ENCODE measurements at regions not wholly inside any gene's neighbourhood (a gene's known extent, or its start where the extent isn't known, plus 50 kb on each side); places are given as distances from the start of the nearest gene placed in this dataset.

DNA sequence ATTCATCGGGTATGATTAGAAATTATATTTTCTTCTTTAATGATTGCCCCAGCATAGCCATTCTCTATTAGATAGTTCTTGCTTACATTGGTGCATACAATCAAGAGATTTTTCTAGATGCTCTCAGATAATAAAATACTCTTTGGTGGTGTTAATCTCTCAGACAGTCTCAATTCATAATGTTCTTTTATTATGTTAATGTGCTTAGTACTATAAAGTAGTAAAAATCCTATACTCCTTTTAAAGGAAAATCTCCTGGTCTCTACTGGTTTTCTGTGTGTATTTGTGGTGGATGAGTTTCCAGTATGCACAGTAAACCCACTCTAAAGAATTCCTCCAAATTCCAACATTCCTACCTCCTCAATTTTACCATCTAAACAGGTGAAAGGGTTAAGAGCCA lies 203.5 kb downstream of the FAT4 start:
- TF ChIP-seq TAF1 (IDR thresholded peaks at IDR 0.05; ENCODE audit: borderline replicate concordance, low read depth, low read length) = no peak
- TF ChIP-seq, protein P1, sequence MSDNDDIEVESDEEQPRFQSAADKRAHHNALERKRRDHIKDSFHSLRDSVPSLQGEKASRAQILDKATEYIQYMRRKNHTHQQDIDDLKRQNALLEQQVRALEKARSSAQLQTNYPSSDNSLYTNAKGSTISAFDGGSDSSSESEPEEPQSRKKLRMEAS (IDR thresholded peaks at IDR 0.05; ENCODE audit: low read depth, low read length) = no peak
- TF ChIP-seq GABPA (IDR thresholded peaks at IDR 0.05; ENCODE audit: low read depth) = no peak
- no peak for TF ChIP-seq SP1 (IDR thresholded peaks at IDR 0.05; ENCODE audit: low read depth, low read length)
- TF ChIP-seq ZNF24 (IDR thresholded peaks at IDR 0.05) = no peak
- no peak for TF ChIP-seq POLR2A (IDR thresholded peaks at IDR 0.05; ENCODE audit: low read depth, low read length)
- TF ChIP-seq, protein P2, sequence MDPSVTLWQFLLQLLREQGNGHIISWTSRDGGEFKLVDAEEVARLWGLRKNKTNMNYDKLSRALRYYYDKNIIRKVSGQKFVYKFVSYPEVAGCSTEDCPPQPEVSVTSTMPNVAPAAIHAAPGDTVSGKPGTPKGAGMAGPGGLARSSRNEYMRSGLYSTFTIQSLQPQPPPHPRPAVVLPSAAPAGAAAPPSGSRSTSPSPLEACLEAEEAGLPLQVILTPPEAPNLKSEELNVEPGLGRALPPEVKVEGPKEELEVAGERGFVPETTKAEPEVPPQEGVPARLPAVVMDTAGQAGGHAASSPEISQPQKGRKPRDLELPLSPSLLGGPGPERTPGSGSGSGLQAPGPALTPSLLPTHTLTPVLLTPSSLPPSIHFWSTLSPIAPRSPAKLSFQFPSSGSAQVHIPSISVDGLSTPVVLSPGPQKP (IDR thresholded peaks at IDR 0.05; ENCODE audit: low read depth, low read length) = no peak
- TF ChIP-seq, protein P3, sequence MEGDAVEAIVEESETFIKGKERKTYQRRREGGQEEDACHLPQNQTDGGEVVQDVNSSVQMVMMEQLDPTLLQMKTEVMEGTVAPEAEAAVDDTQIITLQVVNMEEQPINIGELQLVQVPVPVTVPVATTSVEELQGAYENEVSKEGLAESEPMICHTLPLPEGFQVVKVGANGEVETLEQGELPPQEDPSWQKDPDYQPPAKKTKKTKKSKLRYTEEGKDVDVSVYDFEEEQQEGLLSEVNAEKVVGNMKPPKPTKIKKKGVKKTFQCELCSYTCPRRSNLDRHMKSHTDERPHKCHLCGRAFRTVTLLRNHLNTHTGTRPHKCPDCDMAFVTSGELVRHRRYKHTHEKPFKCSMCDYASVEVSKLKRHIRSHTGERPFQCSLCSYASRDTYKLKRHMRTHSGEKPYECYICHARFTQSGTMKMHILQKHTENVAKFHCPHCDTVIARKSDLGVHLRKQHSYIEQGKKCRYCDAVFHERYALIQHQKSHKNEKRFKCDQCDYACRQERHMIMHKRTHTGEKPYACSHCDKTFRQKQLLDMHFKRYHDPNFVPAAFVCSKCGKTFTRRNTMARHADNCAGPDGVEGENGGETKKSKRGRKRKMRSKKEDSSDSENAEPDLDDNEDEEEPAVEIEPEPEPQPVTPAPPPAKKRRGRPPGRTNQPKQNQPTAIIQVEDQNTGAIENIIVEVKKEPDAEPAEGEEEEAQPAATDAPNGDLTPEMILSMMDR (IDR thresholded peaks at IDR 0.05 in 2 of 3, conservative IDR thresholded peaks at IDR 0.05 in 1 of 3; ENCODE audit: control insufficient read depth in 2 of 3, extremely low read depth in 1 of 3, insufficient read depth in 1 of 3, low read depth in 3 of 3, low read length in 3 of 3) = no peak
- no peak for TF ChIP-seq CBX5 (IDR thresholded peaks at IDR 0.05; ENCODE audit: low read depth)
- TF ChIP-seq, protein P4, sequence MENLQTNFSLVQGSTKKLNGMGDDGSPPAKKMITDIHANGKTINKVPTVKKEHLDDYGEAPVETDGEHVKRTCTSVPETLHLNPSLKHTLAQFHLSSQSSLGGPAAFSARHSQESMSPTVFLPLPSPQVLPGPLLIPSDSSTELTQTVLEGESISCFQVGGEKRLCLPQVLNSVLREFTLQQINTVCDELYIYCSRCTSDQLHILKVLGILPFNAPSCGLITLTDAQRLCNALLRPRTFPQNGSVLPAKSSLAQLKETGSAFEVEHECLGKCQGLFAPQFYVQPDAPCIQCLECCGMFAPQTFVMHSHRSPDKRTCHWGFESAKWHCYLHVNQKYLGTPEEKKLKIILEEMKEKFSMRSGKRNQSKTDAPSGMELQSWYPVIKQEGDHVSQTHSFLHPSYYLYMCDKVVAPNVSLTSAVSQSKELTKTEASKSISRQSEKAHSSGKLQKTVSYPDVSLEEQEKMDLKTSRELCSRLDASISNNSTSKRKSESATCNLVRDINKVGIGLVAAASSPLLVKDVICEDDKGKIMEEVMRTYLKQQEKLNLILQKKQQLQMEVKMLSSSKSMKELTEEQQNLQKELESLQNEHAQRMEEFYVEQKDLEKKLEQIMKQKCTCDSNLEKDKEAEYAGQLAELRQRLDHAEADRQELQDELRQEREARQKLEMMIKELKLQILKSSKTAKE (IDR thresholded peaks at IDR 0.05; ENCODE audit: low read depth, poor library complexity, severe bottlenecking) = no peak
- TF ChIP-seq SIN3A (IDR thresholded peaks at IDR 0.05; ENCODE audit: low read depth, low read length) = no peak
- no peak for TF ChIP-seq ZNF384 (IDR thresholded peaks at IDR 0.05; ENCODE audit: borderline replicate concordance, low read depth, low read length)
